ENCODE measurements at regions not wholly inside any gene's neighbourhood (a gene's known extent, or its start where the extent isn't known, plus 50 kb on each side); places are given as distances from the start of the nearest gene placed in this dataset.
"Not testable (repeated sequence)": the region's sequence is repeated elsewhere in the genome, so short reads cannot be mapped to it uniquely, and the experiment has no call there.

GRCh38 chr6:6962699-6963098 is 145.1 kb upstream of the RREB1 start:
- TF ChIP-seq HDGF (IDR thresholded peaks at IDR 0.05; ENCODE audit: borderline replicate concordance), result no peak
- TF ChIP-seq SUZ12 (IDR thresholded peaks at IDR 0.05), result no peak
- TF ChIP-seq ELF4 (IDR thresholded peaks at IDR 0.05), result no peak
- no peak for TF ChIP-seq TARDBP (IDR thresholded peaks at IDR 0.05)
- no peak for TF ChIP-seq FOXA1 (IDR thresholded peaks at IDR 0.05)
- no peak for TF ChIP-seq FOXK2 (IDR thresholded peaks at IDR 0.05)
- TF ChIP-seq ZNF384 (IDR thresholded peaks at IDR 0.05), result no peak
- TF ChIP-seq L3MBTL2 (conservative IDR thresholded peaks at IDR 0.05), result no peak
- TF ChIP-seq BHLHE40 (IDR thresholded peaks at IDR 0.05; ENCODE audit: borderline replicate concordance), result no peak
- TF ChIP-seq NFRKB (IDR thresholded peaks at IDR 0.05), result no peak
- no peak for TF ChIP-seq LEF1 (IDR thresholded peaks at IDR 0.05; ENCODE audit: borderline replicate concordance)
- no peak for TF ChIP-seq FOXM1 (IDR thresholded peaks at IDR 0.05; ENCODE audit: borderline replicate concordance)
- TF ChIP-seq ARNT (IDR thresholded peaks at IDR 0.05), result no peak
- CTCF ChIA-PET, result no interaction called here
- DNase-seq (ENCODE audit: extremely low spot score), result no peak
- POLR2A ChIA-PET, result no interaction called here

- DNase-seq (ENCODE audit: extremely low spot score); POLR2A ChIA-PET; CTCF ChIA-PET: not testable (repeated sequence)
- TF ChIP-seq ZNF384 (IDR thresholded peaks at IDR 0.05), result 0 out of 2 replicates have a peak, but pooled peaks have one; percentile 23
These were observed 144.4 kb upstream of the RREB1 start for GRCh38 chr6:6963390-6963789.

GRCh38 chr6:6964675-6965074 is 143.1 kb upstream of the RREB1 start:
- CTCF ChIA-PET, result no interaction called here
- no peak for TF ChIP-seq HDGF (IDR thresholded peaks at IDR 0.05; ENCODE audit: borderline replicate concordance)
- no peak for TF ChIP-seq L3MBTL2 (conservative IDR thresholded peaks at IDR 0.05)
- DNase-seq (ENCODE audit: extremely low spot score), result no peak
- POLR2A ChIA-PET, result no interaction called here

- no peak for TF ChIP-seq NFRKB (IDR thresholded peaks at IDR 0.05)
These were observed 141.6 kb upstream of the RREB1 start for GRCh38 chr6:6966127-6966526.

GRCh38 chr6:6966569-6966968 is 141.2 kb upstream of the RREB1 start:
- POLR2A ChIA-PET, result no interaction called here
- no peak for TF ChIP-seq LEF1 (IDR thresholded peaks at IDR 0.05; ENCODE audit: borderline replicate concordance)
- TF ChIP-seq ARNT (IDR thresholded peaks at IDR 0.05), result no peak
- TF ChIP-seq SP1 (IDR thresholded peaks at IDR 0.05), result no peak
- no peak for TF ChIP-seq ZNF384 (IDR thresholded peaks at IDR 0.05)
- TF ChIP-seq HDGF (IDR thresholded peaks at IDR 0.05; ENCODE audit: borderline replicate concordance), result no peak
- DNase-seq (ENCODE audit: extremely low spot score), result no peak
- CTCF ChIA-PET, result no interaction called here

More at GRCh38 chr6:6966127-6966526, 141.6 kb upstream of the RREB1 start:
- POLR2A ChIA-PET, result no interaction called here
- DNase-seq (ENCODE audit: extremely low spot score), result no peak
- CTCF ChIA-PET, result no interaction called here

- DNase-seq (ENCODE audit: extremely low spot score), result no peak
- ChIA-PET POLR2A (no interaction called here), CTCF (no interaction called here)
- TF ChIP-seq BHLHE40 (IDR thresholded peaks at IDR 0.05; ENCODE audit: borderline replicate concordance), result no peak
- no peak for TF ChIP-seq FOXM1 (IDR thresholded peaks at IDR 0.05; ENCODE audit: borderline replicate concordance)
- TF ChIP-seq L3MBTL2 (conservative IDR thresholded peaks at IDR 0.05), result no peak
- TF ChIP-seq FOXK2 (IDR thresholded peaks at IDR 0.05), result no peak
- TF ChIP-seq CTBP1 (IDR thresholded peaks at IDR 0.05; ENCODE audit: borderline replicate concordance), result no peak
- TF ChIP-seq TARDBP (IDR thresholded peaks at IDR 0.05), result no peak
- no peak for TF ChIP-seq ARNT (IDR thresholded peaks at IDR 0.05)
- TF ChIP-seq HDGF (IDR thresholded peaks at IDR 0.05; ENCODE audit: borderline replicate concordance), result no peak
- TF ChIP-seq FOXA1 (IDR thresholded peaks at IDR 0.05), result no peak
- TF ChIP-seq PKNOX1 (IDR thresholded peaks at IDR 0.05), result no peak
- TF ChIP-seq SUZ12 (IDR thresholded peaks at IDR 0.05), result no peak
- TF ChIP-seq SP1 (IDR thresholded peaks at IDR 0.05), result no peak
- TF ChIP-seq ZNF384 (IDR thresholded peaks at IDR 0.05), result no peak
- TF ChIP-seq ELF4 (IDR thresholded peaks at IDR 0.05), result no peak
These were observed 139.4 kb upstream of the RREB1 start for GRCh38 chr6:6968357-6968730.

- POLR2A ChIA-PET, result no interaction called here
These were observed 138.8 kb upstream of the RREB1 start for GRCh38 chr6:6968731-6969552.

More at GRCh38 chr6:6968731-6969552, 138.8 kb upstream of the RREB1 start:
- CTCF ChIA-PET, result no interaction called here
- no peak for TF ChIP-seq TARDBP (IDR thresholded peaks at IDR 0.05)
- no peak for TF ChIP-seq ZNF384 (IDR thresholded peaks at IDR 0.05)
- TF ChIP-seq PKNOX1 (IDR thresholded peaks at IDR 0.05), result no peak
- TF ChIP-seq L3MBTL2 (conservative IDR thresholded peaks at IDR 0.05), result no peak
- TF ChIP-seq ARNT (IDR thresholded peaks at IDR 0.05), result no peak
- TF ChIP-seq FOXK2 (IDR thresholded peaks at IDR 0.05), result no peak
- no peak for TF ChIP-seq HDGF (IDR thresholded peaks at IDR 0.05; ENCODE audit: borderline replicate concordance)
- DNase-seq (ENCODE audit: extremely low spot score), result no peak

Measured in HEK293T (cell line).